A549 (cell line): ENCODE measurements at regions not wholly inside any gene's neighbourhood (a gene's known extent, or its start where the extent isn't known, plus 50 kb on each side); places are given as distances from the start of the nearest gene placed in this dataset.
A peak's percentile ranks its signal among the peaks of the same experiment; 100 is the strongest.

Source experiments
- ATAC-seq, 2 experiments: fragments of 200-7000 bp in 1 of 2; fragments of >200 bp in 1 of 2; cut with Nextera tagmentation in 1 of 2; cut with Tn5 transposase in 1 of 2; 3 replicates each; pipeline versions ENCODE4 v1.8.0 to v1.9.1; 2018 to 2020; ENCODE audit warnings: mild to moderate bottlenecking in 1 of 2, moderate library complexity in 1 of 2
- CTCF ChIA-PET: fragments of 300-600 bp; sonication (Branson Sonifier 250); formaldehyde crosslinking; extraction: SDS; loops from one replicate; lab custom pipeline; 2021; ENCODE audit warnings: antibody characterized with exemption, inconsistent platforms; lab: Yijun Ruan, JAX
- POLR2A ChIA-PET: fragments of 350-600 bp; formaldehyde crosslinking; extraction: SDS; loops from one replicate; lab custom pipeline; 2021; ENCODE audit warnings: antibody characterized with exemption, inconsistent platforms; lab: Yijun Ruan, JAX
- DNase-seq, 2 experiments: peaks; one replicate each; pipeline versions ENCODE4 v3.0.0 to v3.0.0-alpha.2; 2011 to 2016; ENCODE audit warnings: low read depth in 1 of 2, low spot score in 1 of 2
- FAIRE-seq: peaks from 2 replicates; lab custom pipeline; 2011; peaks lifted over from hg19 to GRCh38; lab: Jason Lieb, UNC
- H3K27ac ChIP-seq, 2 experiments: fragments of >200 bp; sonication (Bioruptor Twin); formaldehyde crosslinking; 3 replicates each; pipeline ENCODE4 v1.5.1; 2016 to 2017
- H3K4me1 ChIP-seq: fragments of >200 bp; sonication (Bioruptor Twin); formaldehyde crosslinking; 3 replicates; pipeline ENCODE4 v1.6.1; 2016
- H3K4me2 ChIP-seq: fragments of >200 bp; sonication (Bioruptor Twin); formaldehyde crosslinking; 3 replicates; pipeline ENCODE4 v1.6.1; 2016
- H3K4me3 ChIP-seq: fragments of >200 bp; sonication (Bioruptor Twin); formaldehyde crosslinking; 3 replicates; pipeline ENCODE4 v1.5.1; 2016
- H3K9me3 ChIP-seq: fragments of >200 bp; sonication (Bioruptor Twin); formaldehyde crosslinking; 3 replicates; pipeline ENCODE4 v1.6.1; 2016
- BCL3 ChIP-seq: fragments of >200 bp; sonication (Bioruptor Twin); formaldehyde crosslinking; IDR thresholded peaks from 3 replicates; pipeline ENCODE4 v1.6.1; 2016
- CTCF ChIP-seq: fragments of >200 bp; sonication (Bioruptor Twin); formaldehyde crosslinking; IDR thresholded peaks from 3 replicates; pipeline ENCODE4 v1.5.1; 2016
- EHMT2 ChIP-seq: fragments of 200-600 bp; sonication (generic); IDR thresholded peaks from 2 replicates; pipeline ENCODE4 v1.6.1; 2016; ENCODE audit warnings: antibody characterized with exemption, low read depth, mild to moderate bottlenecking, moderate library complexity
- FOSL2 ChIP-seq, 2 experiments: fragments of 450-650 bp in 1 of 2; fragments of >200 bp in 1 of 2; sonication (Bioruptor Twin) in 1 of 2; formaldehyde crosslinking; IDR thresholded peaks; 2 replicates each; pipeline versions ENCODE4 v1.5.0 to v1.6.1; 2016 to 2020; ENCODE audit warnings: mild to moderate bottlenecking in 1 of 2, moderate library complexity in 1 of 2
- FOXS1 ChIP-seq: fragments of 250-450 bp; sonication (Bioruptor Pico); IDR thresholded peaks from 2 replicates; pipeline ENCODE4 v1.5.0; 2020; ENCODE audit warnings: mild to moderate bottlenecking, moderate library complexity
- HES2 ChIP-seq: fragments of >200 bp; sonication (Bioruptor Twin); formaldehyde crosslinking; IDR thresholded peaks from 2 replicates; pipeline ENCODE4 v1.6.1; 2016
- HOXB5 ChIP-seq: fragments of 250-450 bp; sonication (Bioruptor Pico); IDR thresholded peaks from 2 replicates; pipeline ENCODE4 v1.5.0; 2020; ENCODE audit warnings: mild to moderate bottlenecking, moderate library complexity
- NFE2L2 ChIP-seq: fragments of 150-350 bp; conservative IDR thresholded peaks from 2 replicates; pipeline ENCODE4 v1.6.1; 2014; ENCODE audit warnings: low read length
- NPAS2 ChIP-seq: fragments of 250-450 bp; sonication (Bioruptor Pico); IDR thresholded peaks from 2 replicates; pipeline ENCODE4 v1.8.0; 2022; ENCODE audit warnings: mild to moderate bottlenecking, moderate library complexity, borderline replicate concordance
- NR3C1 ChIP-seq: fragments of >200 bp; sonication (Bioruptor Twin); formaldehyde crosslinking; IDR thresholded peaks from 3 replicates; pipeline ENCODE4 v1.6.1; 2017
- RAD21 ChIP-seq, 2 experiments: fragments of >200 bp in 1 of 2; sonication (Bioruptor Twin) in 1 of 2; formaldehyde crosslinking in 1 of 2; IDR thresholded peaks in 1 of 2; conservative IDR thresholded peaks in 1 of 2; 2 replicates in 1 of 2; 3 replicates in 1 of 2; pipeline ENCODE4 v1.6.1; 2012 to 2018; ENCODE audit warnings: inconsistent platforms in 1 of 2
- RARB ChIP-seq: fragments of 250-450 bp; sonication (Bioruptor Pico); IDR thresholded peaks from 2 replicates; pipeline ENCODE4 v1.8.0; 2021; ENCODE audit warnings: mild to moderate bottlenecking, moderate library complexity
- RNF2 ChIP-seq: fragments of 200-600 bp; sonication (generic); IDR thresholded peaks from 2 replicates; pipeline ENCODE4 v1.6.1; 2016; ENCODE audit warnings: low read depth, mild to moderate bottlenecking, antibody characterized with exemption, moderate library complexity, borderline replicate concordance
- SMC3 ChIP-seq: fragments of >200 bp; sonication (Bioruptor Twin); formaldehyde crosslinking; IDR thresholded peaks from 3 replicates; pipeline ENCODE4 v1.6.1; 2018; ENCODE audit warnings: inconsistent platforms
- TP53 ChIP-seq: fragments of 250-450 bp; sonication (Bioruptor Pico); IDR thresholded peaks from 2 replicates; pipeline ENCODE4 v1.5.0; 2021; ENCODE audit warnings: mild to moderate bottlenecking, moderate library complexity
- USF2 ChIP-seq: fragments of 450-650 bp; IDR thresholded peaks from 2 replicates; pipeline ENCODE4 v1.6.1; 2014; ENCODE audit warnings: antibody characterized with exemption
- ZFP36 ChIP-seq: fragments of 450-650 bp; IDR thresholded peaks from 2 replicates; pipeline ENCODE4 v1.6.1; 2014; ENCODE audit warnings: borderline replicate concordance; ENCODE audit not compliant: partially characterized antibody
- WGBS: methylation state at CpG from one replicate; pipeline ENCODE4 v1.1.6; 2017; ENCODE audit errors: missing lambda C conversion rate; 5-methylcytosine and 5-hydroxymethylcytosine counted together

- 35% methylated on average over 8 of the region's 20 CpGs for WGBS
- ChIA-PET POLR2A (no interaction called here), CTCF (interaction anchor here (0.6 to 10.0 kb wide), 45 partner anchors 8 to 356 kb away, joined by 3 to 95 read pairs (median 5); no protein-coding TSS in a partner anchor)
- no peak for FAIRE-seq
- no peak overlapping the region for H3K4me2 ChIP-seq
- peak; percentile 33 to 79 for DNase-seq
- ATAC-seq = peak; percentile 68 to 92; a peak in 5 of 6 replicates
- no peak overlapping the region for H3K4me3 ChIP-seq
- peaks cover 17% of the 10 kb centered on the region for H3K4me1 ChIP-seq
- H3K9me3 ChIP-seq = no peaks in the 10 kb centered on the region
- H3K27ac ChIP-seq = peak overlapping the region in 1 of 2 experiments; percentile 57; a peak in 2 of 6 replicates
- TF ChIP-seq NR3C1 (no peak), CTCF (peak; percentile 70), RAD21 (conservative IDR thresholded peaks at IDR 0.05 in 1 of 2, IDR thresholded peaks at IDR 0.05 in 1 of 2) (peak; percentile 64 to 70), FOXS1 (CRISPR knock-in tag) (no peak), NFE2L2 (no peak), SMC3 (peak; percentile 75), NPAS2 (CRISPR knock-in tag) (no peak), BCL3 (no peak), TP53 (CRISPR knock-in tag) (no peak), ZFP36 (peak; percentile 71), HES2 (no peak)
- TF ChIP-seq, all 56 proteins: peak for 4
Observed at GRCh38 chr16:85369741-85370528, 243.2 kb upstream of the GSE1 start.

GRCh38 chr16:85370543-85370880, 242.6 kb upstream of the GSE1 start:
- FAIRE-seq (no peak), DNase-seq (no peak), ATAC-seq (peak in 1 of 2 experiments; percentile 28; a peak in 3 of 6 replicates)
- Histone ChIP-seq H3K27ac (peak overlapping the region in 1 of 2 experiments; percentile 37; a peak in 2 of 6 replicates), H3K9me3 (no peaks in the 10 kb centered on the region), H3K4me2 (no peak overlapping the region), H3K4me1 (peaks cover 17% of the 10 kb centered on the region), H3K4me3 (no peak overlapping the region)
- CTCF ChIA-PET = interaction anchor here (0.6 to 10.0 kb wide), 30 partner anchors 8 to 356 kb away, joined by 3 to 95 read pairs (median 5); no protein-coding TSS in a partner anchor
- WGBS = 63% methylated on average over 5 of the region's 6 CpGs
- POLR2A ChIA-PET = no interaction called here
- TF ChIP-seq RARB = no peak
- no peak for TF ChIP-seq SMC3
- no peak for TF ChIP-seq RAD21 (conservative IDR thresholded peaks at IDR 0.05 in 1 of 2, IDR thresholded peaks at IDR 0.05 in 1 of 2)
- TF ChIP-seq EHMT2 = no peak
- TF ChIP-seq, all 56 proteins: peak for 0

- H3K4me3 ChIP-seq = no peak overlapping the region
- H3K27ac ChIP-seq = peak overlapping the region in 1 of 2 experiments; percentile 37; a peak in 1 of 6 replicates
- H3K4me1 ChIP-seq = peaks cover 17% of the 10 kb centered on the region
- ChIA-PET CTCF (interaction anchor here (0.7 to 10.0 kb wide), 22 partner anchors 9 to 355 kb away, joined by 3 to 95 read pairs (median 6); no protein-coding TSS in a partner anchor), POLR2A (no interaction called here)
- FAIRE-seq = no peak
- WGBS = 80% methylated on average over 12 of the region's 28 CpGs
- ATAC-seq = peak in 1 of 2 experiments; percentile 4; a peak in 1 of 6 replicates
- H3K4me2 ChIP-seq = no peak overlapping the region
- DNase-seq = no peak
- H3K9me3 ChIP-seq = no peaks in the 10 kb centered on the region
- TF ChIP-seq FOSL2 (IDR thresholded peaks at IDR 0.05) (no peak), FOSL2 (CRISPR knock-in tag; IDR thresholded peaks at IDR 0.05) (no peak), RNF2 (no peak), USF2 (no peak), HOXB5 (CRISPR knock-in tag) (no peak), EHMT2 (no peak)
Observed at GRCh38 chr16:85370881-85371651, 242.1 kb upstream of the GSE1 start.
